ENCODE measurements at regions not wholly inside any gene's neighbourhood (a gene's known extent, or its start where the extent isn't known, plus 50 kb on each side); places are given as distances from the start of the nearest gene placed in this dataset.

DNA sequence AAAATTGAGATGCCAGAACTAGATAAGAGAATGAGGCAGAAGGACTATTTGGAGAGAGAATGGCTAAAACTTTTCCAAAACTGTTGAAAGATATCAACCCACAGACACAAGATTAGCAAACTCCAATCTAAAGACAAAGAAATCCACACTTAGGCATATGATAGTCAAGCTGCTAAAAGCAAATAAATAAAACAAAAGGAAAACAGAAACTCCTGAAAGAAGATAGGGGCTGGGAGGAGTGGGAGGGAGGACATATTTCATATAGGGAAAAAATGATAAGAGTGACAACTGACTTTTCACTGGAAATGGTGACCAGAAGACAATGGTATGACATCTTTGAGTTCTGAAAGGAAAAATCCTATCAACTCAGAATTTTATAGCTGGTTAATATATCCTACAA, 105.4 kb upstream of the ADO start:
- TF ChIP-seq POLR2A (IDR thresholded peaks at IDR 0.05; ENCODE audit: low read depth, low read length) (no peak), POLR2AphosphoS5 (IDR thresholded peaks at IDR 0.05; ENCODE audit: low read depth, low read length) (no peak)
